Adipocyte (in vitro differentiated cells): ENCODE measurements at regions not wholly inside any gene's neighbourhood (a gene's known extent, or its start where the extent isn't known, plus 50 kb on each side); places are given as distances from the start of the nearest gene placed in this dataset.
A peak's percentile ranks its signal among the peaks of the same experiment; 100 is the strongest.

Experiments
- DNase-seq: peaks from one replicate; pipeline ENCODE4 v3.0.0-alpha.2; 2015; ENCODE audit warnings: low read depth
- H3K27me3 ChIP-seq: replicated peaks from 2 replicates; pipeline ENCODE4 v1.7.0; 2013; ENCODE audit warnings: mild to moderate bottlenecking, low read length, moderate library complexity; ENCODE audit not compliant: control insufficient read depth, insufficient read depth
- H3K36me3 ChIP-seq: 2 replicates; pipeline ENCODE4 v1.7.0; 2013; ENCODE audit warnings: low read length, mild to moderate bottlenecking, moderate library complexity; ENCODE audit not compliant: control insufficient read depth, insufficient read depth, severe bottlenecking
- H3K4me1 ChIP-seq: 2 replicates; pipeline ENCODE4 v1.7.0; 2013; ENCODE audit warnings: mild to moderate bottlenecking, low read length, moderate library complexity; ENCODE audit not compliant: control insufficient read depth, insufficient read depth
- H3K4me3 ChIP-seq: 2 replicates; pipeline ENCODE4 v1.7.0; 2013; ENCODE audit warnings: mild to moderate bottlenecking, low read length, moderate library complexity
- H3K9ac ChIP-seq: 2 replicates; pipeline ENCODE4 v1.7.0; 2013; ENCODE audit warnings: mild to moderate bottlenecking, low read length, moderate library complexity
- H3K9me3 ChIP-seq: 2 replicates; pipeline ENCODE4 v1.7.0; 2013; ENCODE audit warnings: mild to moderate bottlenecking, low read length, moderate library complexity; ENCODE audit not compliant: control insufficient read depth

DNA sequence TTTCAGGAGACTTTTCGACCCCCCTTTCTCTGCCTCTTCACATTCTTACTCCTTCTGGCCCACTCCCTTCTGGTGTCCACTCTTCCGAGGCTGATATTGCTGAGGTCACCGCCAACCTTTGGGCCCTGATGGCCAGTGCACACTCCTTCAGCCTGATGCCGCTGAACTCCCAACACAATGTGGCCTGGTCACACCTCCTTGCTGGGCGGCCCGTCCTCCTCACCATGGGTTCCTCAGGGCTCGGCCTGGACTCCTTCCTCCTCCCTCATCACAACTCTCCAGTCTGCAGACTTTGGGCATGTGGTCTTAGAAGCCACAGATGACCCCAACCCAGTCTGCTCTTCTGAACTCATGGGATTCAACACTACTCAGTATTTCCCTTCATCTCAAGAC, 583.0 kb upstream of the MGMT start:
- peaks cover 13% of the 10 kb centered on the region for H3K9me3 ChIP-seq
- no peak for DNase-seq
- no peak overlapping the region for H3K9ac ChIP-seq
- peaks cover 20% of the 10 kb centered on the region for H3K27me3 ChIP-seq
- H3K4me3 ChIP-seq = no peak overlapping the region
- H3K36me3 ChIP-seq = no peaks in the 10 kb centered on the region
- H3K4me1 ChIP-seq = no peaks in the 10 kb centered on the region

DNA sequence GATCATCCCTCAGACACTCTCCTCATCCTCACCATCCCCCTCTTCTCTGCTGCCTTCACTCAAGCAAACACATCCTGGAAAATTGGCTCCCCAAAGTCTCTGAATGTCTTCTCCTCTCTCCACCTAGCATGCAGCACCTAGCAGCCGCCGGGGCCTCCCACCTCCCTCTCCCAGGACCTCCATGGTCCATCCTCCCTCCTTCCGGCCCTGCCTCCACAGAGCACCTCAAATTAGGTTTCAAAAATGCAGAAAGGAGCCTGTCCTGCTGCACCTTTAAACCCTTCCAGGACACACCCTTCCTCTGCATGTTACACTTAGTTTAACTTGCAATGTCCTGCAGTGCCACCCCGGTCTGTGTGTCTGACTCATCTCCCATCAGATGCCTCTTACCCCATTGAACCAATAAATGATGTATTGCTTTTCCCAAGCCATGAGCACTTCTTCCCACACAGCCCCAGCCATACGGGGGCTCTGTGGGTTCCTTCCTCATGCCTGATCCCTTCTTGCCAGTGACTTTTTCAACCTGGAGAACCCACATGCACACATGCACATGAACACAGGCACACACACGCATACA, 582.5 kb upstream of the MGMT start:
- H3K4me3 ChIP-seq = no peak overlapping the region
- DNase-seq = no peak

GRCh38 chr10:128885573-128886555, 581.2 kb upstream of the MGMT start:
- no peaks in the 10 kb centered on the region for H3K36me3 ChIP-seq
- H3K4me3 ChIP-seq = no peak overlapping the region
- DNase-seq = no peak

More for the DNA sequence above, 582.5 kb upstream of the MGMT start:
- Histone ChIP-seq H3K9me3 (peaks cover 18% of the 10 kb centered on the region), H3K36me3 (no peaks in the 10 kb centered on the region), H3K4me1 (no peaks in the 10 kb centered on the region), H3K9ac (no peak overlapping the region), H3K27me3 (peaks cover 16% of the 10 kb centered on the region)

GRCh38 chr10:128887856-128888255, 579.2 kb upstream of the MGMT start:
- Histone ChIP-seq H3K4me3 (no peak overlapping the region), H3K36me3 (no peaks in the 10 kb centered on the region), H3K27me3 (peaks cover 10% of the 10 kb centered on the region), H3K4me1 (no peaks in the 10 kb centered on the region), H3K9ac (no peak overlapping the region), H3K9me3 (peaks cover 26% of the 10 kb centered on the region)
- DNase-seq = no peak

More at GRCh38 chr10:128885573-128886555, 581.2 kb upstream of the MGMT start:
- H3K9ac ChIP-seq = no peak overlapping the region
- H3K9me3 ChIP-seq = peaks cover 26% of the 10 kb centered on the region
- H3K4me1 ChIP-seq = no peaks in the 10 kb centered on the region
- H3K27me3 ChIP-seq = peaks cover 15% of the 10 kb centered on the region

DNA sequence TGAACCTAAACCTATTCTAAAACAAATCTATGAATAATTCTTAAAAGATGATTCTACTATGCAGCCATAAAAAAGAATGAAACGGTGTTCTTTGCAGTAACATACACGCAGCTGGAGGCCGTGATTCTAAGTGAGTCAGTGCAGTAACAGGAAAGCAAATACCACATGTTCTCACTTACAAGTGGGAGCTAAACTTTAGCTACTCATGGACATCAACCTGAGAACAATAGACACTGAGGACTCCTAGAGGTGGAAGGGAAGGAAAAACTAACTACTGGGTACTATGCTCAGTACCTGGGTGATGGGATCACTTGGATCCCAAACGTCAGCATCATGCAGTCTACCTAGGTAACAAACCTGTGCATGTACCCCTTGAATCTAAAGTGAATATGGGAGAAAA, 575.0 kb upstream of the MGMT start:
- Histone ChIP-seq H3K36me3 (no peaks in the 10 kb centered on the region), H3K4me1 (peaks cover 12% of the 10 kb centered on the region), H3K27me3 (no peaks in the 10 kb centered on the region), H3K4me3 (no peak overlapping the region), H3K9ac (no peak overlapping the region), H3K9me3 (peaks cover 26% of the 10 kb centered on the region)
- DNase-seq = no peak

- peaks cover 30% of the 10 kb centered on the region for H3K4me1 ChIP-seq
- no peaks in the 10 kb centered on the region for H3K27me3 ChIP-seq
- H3K9me3 ChIP-seq = peaks cover 7% of the 10 kb centered on the region
- no peak overlapping the region for H3K4me3 ChIP-seq
- H3K9ac ChIP-seq = no peak overlapping the region
- DNase-seq = no peak
- H3K36me3 ChIP-seq = no peaks in the 10 kb centered on the region
Observed at GRCh38 chr10:128894641-128895040, 572.4 kb upstream of the MGMT start.

DNA sequence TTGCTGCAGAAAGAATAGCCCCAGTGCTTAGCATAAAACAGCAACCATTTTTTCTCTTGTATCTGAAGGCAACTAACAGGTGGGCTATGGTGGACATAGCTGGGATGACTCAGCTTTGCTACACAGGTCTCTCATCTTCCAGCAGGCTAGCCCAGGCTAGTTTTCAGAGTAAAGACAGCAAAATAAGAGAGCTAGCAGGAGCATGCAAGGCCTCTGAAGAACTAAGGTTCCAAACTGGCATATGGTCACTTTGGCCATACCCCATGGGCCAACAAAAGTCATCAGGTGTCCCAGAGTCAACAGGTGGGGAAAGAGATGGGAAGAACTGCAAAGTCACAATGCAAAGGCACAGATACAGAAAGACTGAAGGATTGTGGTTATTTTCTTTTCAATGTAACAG, 571.6 kb upstream of the MGMT start:
- H3K9me3 ChIP-seq = no peaks in the 10 kb centered on the region
- H3K9ac ChIP-seq = no peak overlapping the region
- no peaks in the 10 kb centered on the region for H3K27me3 ChIP-seq
- H3K4me3 ChIP-seq = no peak overlapping the region
- DNase-seq = no peak
- peaks cover 30% of the 10 kb centered on the region for H3K4me1 ChIP-seq
- H3K36me3 ChIP-seq = no peaks in the 10 kb centered on the region

GRCh38 chr10:128896116-128896795, 570.8 kb upstream of the MGMT start:
- peak overlapping the region; percentile 57 for H3K9ac ChIP-seq
- no peaks in the 10 kb centered on the region for H3K9me3 ChIP-seq
- peaks cover 30% of the 10 kb centered on the region for H3K4me1 ChIP-seq
- no peaks in the 10 kb centered on the region for H3K36me3 ChIP-seq
- DNase-seq = no peak
- peak overlapping the region; percentile 31 for H3K4me3 ChIP-seq
- H3K27me3 ChIP-seq = no peaks in the 10 kb centered on the region

DNA sequence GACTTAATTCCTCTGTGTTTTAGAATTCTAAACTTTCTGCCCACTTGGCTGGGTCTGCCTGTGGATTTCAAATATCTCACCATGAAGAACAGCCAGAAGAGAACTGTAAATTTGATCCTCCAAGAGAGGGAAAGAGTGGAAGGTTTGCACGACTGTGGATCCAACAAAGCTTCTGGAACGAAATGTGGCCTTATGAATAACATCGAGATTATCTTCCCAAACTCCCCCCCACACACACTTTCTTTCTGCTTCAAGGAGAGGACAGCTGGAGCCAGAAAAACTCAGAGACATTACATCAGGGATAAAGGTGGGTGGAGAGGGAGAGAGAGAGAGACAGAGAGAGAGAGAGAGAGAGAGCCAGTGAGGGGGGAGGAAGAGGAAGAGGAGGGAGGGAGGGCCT, 570.1 kb upstream of the MGMT start:
- Histone ChIP-seq H3K27me3 (no peaks in the 10 kb centered on the region), H3K4me3 (peak overlapping the region; percentile 41), H3K9me3 (no peaks in the 10 kb centered on the region), H3K4me1 (peaks cover 35% of the 10 kb centered on the region), H3K9ac (peak overlapping the region; percentile 57), H3K36me3 (no peaks in the 10 kb centered on the region)
- no peak for DNase-seq

DNA sequence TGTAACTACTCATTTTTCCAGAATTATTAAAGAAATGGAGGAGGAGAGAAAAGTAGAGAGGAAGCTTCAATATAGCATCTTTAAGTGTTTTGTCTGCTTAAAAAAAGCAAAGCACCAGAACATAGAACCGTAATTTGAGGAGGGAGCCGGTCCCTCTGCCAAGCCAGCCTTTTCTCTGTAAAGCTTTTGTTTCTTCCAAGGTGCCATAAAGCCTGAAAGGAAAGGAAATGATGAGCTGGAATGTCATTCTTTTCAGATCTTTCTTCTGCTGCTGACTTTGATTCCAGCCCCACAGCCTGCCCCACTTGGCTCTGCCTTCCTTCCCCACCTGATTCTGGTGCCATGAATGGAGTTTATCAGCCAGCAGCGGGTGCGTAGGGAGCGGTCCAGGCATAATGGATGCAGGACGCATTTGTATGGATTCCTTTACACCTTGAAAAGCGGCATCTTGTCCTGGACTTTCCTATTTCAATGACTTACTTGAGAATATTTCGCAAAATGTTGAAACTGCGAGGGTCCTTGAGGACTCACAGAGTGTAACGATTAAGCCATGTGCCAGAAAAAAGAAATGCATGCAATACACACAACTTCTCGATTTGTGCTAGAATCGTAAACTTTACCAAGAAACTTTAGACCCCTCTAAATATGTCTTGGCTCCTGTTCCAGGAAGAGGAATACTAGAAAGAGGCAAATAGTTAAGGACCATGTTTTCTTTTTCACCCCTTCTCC, 569.5 kb upstream of the MGMT start:
- no peak for DNase-seq
- Histone ChIP-seq H3K4me1 (peaks cover 35% of the 10 kb centered on the region), H3K4me3 (no peak overlapping the region), H3K36me3 (no peaks in the 10 kb centered on the region), H3K9ac (peak overlapping the region; percentile 57), H3K9me3 (no peaks in the 10 kb centered on the region), H3K27me3 (no peaks in the 10 kb centered on the region)
